Aorta (tissue), 5 donors: ENCODE measurements at regions not wholly inside any gene's neighbourhood (a gene's known extent, or its start where the extent isn't known, plus 50 kb on each side); places are given as distances from the start of the nearest gene placed in this dataset.

Source experiments
- ATAC-seq: fragments of 200-7000 bp; cut with Tn5 transposase; one replicate; pipeline ENCODE4 v1.9.1; 2022; ENCODE audit warnings: moderate library complexity; ENCODE audit not compliant: low FRiP score
- DNase-seq, 2 donors: peaks; one replicate each; pipeline ENCODE4 v3.0.0-alpha.2; 2020
- H3K27ac ChIP-seq, 2 donors: one replicate each; pipeline ENCODE4 v1.5.1; 2013; ENCODE audit warnings: low read length in 2 of 2, mild to moderate bottlenecking in 2 of 2, moderate library complexity in 2 of 2, control low read depth in 1 of 2, inconsistent platforms in 1 of 2, low read depth in 1 of 2
- H3K27me3 ChIP-seq, 2 donors: one replicate each; pipeline ENCODE4 v1.6.1; 2013; ENCODE audit warnings: control low read depth in 1 of 2, low read length in 1 of 2, mild to moderate bottlenecking in 1 of 2, moderate library complexity in 1 of 2; ENCODE audit not compliant: insufficient read depth in 2 of 2, control insufficient read depth in 1 of 2
- H3K36me3 ChIP-seq, 2 donors: one replicate each; pipeline ENCODE4 v1.6.1; 2013; ENCODE audit warnings: control low read depth in 1 of 2, low read length in 1 of 2, mild to moderate bottlenecking in 1 of 2; ENCODE audit not compliant: insufficient read depth in 2 of 2, control insufficient read depth in 1 of 2
- H3K4me1 ChIP-seq, 2 donors: one replicate each; pipeline ENCODE4 v1.6.1; 2013; ENCODE audit warnings: low read length in 2 of 2, control low read depth in 1 of 2, mild to moderate bottlenecking in 1 of 2, moderate library complexity in 1 of 2; ENCODE audit not compliant: insufficient read depth in 2 of 2, control insufficient read depth in 1 of 2
- H3K4me3 ChIP-seq, 2 donors: one replicate each; pipeline ENCODE4 v1.5.1; 2013; ENCODE audit warnings: low read length in 2 of 2, control low read depth in 1 of 2, mild to moderate bottlenecking in 1 of 2
- H3K9me3 ChIP-seq: one replicate; pipeline ENCODE4 v1.6.1; 2013; ENCODE audit warnings: mild to moderate bottlenecking, low read length; ENCODE audit not compliant: control insufficient read depth
- WGBS, 2 donors: extraction: QIAGEN DNeasy Blood & Tissue Kit; methylation state at CpG; one replicate each; pipeline ENCODE4 v1.1.7; 2013; 5-methylcytosine and 5-hydroxymethylcytosine counted together
- intact Hi-C, 2 donors: fragments of 100-400 bp; cut with DNase I; formaldehyde crosslinking; loops; one replicate each; pipeline versions ENCODE4 v1.14.2 to v1.15.0; 2022
- donor health status: healthy with polysubstance abuse.
- donor health status: Bipolar disorder and iron deficiency.
- donor health status: DM: no; HTN: no; CAD: no.
- donor health status: DM: no; HTN: no; CAD: no.
- donor health status: DM: yes; HTN: yes; CAD: no.

DNA sequence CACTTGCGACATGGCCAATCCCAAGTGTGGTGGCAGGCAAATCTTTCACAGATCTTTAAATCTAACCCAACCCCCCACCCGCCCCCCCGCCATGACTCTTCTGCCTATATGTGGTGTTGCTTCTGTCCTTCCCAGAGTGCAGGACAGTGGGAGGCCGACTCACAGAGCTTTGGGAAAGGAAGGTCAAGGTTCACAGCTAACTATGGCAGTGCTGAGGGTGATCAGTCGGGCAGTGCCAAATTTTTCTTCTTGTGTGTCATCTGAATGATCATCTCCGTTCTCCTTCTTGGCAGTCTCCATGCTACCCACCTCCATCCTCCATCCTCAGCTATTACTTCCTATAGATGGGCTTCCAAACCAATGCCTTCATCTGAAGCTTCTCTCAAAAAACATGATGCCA, 129.0 kb upstream of the NFIB start:
- Histone ChIP-seq H3K27me3 (no peaks in the 10 kb centered on the region), H3K9me3 (no peaks in the 10 kb centered on the region), H3K36me3 (no peaks in the 10 kb centered on the region), H3K27ac (no peak overlapping the region), H3K4me3 (no peak overlapping the region), H3K4me1 (no peaks in the 10 kb centered on the region)
- ATAC-seq (no peak), DNase-seq (no peak)
- WGBS, 2 donors, result 94 to 95% methylated on average over 6 of the region's 6 CpGs
- intact Hi-C loops, result no loop called here

DNA sequence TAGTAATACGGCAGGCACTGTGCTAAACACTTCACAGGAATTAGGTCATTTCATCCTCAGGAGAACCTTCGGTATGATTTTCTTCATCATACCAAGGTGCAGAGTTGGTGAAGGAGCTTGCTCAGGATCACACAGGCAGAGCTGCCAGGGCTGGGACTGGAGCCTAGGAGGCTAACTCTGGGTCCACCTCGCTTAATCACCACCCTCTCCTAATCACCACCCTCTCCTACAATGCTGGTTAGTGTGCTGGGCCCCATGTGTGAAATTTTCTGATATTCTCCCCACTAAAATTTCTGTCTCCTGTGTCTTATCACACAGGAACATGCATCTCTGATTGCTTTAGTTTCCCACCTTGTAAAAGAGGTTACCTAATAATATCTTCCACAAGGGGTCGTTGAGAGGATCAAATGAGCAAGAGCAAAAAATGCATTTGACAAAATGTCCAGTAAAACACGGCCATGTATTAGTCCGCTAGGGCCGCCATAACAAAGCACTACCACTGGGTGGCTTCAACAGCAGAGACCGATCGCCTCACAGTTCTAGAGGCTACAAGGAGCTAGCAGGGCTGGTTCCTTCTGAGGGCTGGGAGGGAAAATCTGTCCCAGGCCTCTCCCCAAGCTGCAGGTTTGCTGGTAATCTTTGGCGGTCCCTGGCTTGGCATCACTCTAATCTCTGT, 128.2 kb upstream of the NFIB start:
- DNase-seq, result no peak
- Histone ChIP-seq H3K4me3 (no peak overlapping the region), H3K9me3 (no peaks in the 10 kb centered on the region), H3K4me1 (no peaks in the 10 kb centered on the region), H3K36me3 (no peaks in the 10 kb centered on the region), H3K27ac (no peak overlapping the region), H3K27me3 (no peaks in the 10 kb centered on the region)
- intact Hi-C loops, result no loop called here
- no peak for ATAC-seq
- 90 to 91% methylated on average over 10 of the region's 10 CpGs for WGBS, 2 donors

DNA sequence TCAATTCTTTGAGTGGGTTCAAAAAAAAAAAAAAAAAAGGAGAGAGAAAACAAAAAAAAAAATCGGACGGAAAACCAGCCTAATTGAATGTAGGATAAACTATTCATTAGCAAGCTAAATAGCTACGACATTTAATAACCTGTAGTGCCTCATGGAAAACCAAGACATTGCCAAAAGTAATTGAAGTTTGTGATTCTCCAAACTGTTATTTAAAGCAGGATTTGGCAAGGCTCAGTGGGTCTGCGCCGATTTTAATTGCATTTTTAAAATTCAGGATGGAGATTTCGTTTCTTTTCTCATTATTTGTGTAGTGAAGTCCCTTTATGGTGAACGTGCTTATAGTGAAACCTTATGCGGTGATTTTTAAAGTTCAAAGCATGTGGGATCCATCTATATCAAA, 127.2 kb upstream of the NFIB start:
- WGBS, 2 donors, result 85% methylated on average over 8 of the region's 8 CpGs
- Histone ChIP-seq H3K4me1 (no peaks in the 10 kb centered on the region), H3K36me3 (no peaks in the 10 kb centered on the region), H3K4me3 (no peak overlapping the region), H3K27ac (no peak overlapping the region), H3K27me3 (no peaks in the 10 kb centered on the region), H3K9me3 (no peaks in the 10 kb centered on the region)
- no peak for DNase-seq
- no peak for ATAC-seq
- intact Hi-C loops, result no loop called here

DNA sequence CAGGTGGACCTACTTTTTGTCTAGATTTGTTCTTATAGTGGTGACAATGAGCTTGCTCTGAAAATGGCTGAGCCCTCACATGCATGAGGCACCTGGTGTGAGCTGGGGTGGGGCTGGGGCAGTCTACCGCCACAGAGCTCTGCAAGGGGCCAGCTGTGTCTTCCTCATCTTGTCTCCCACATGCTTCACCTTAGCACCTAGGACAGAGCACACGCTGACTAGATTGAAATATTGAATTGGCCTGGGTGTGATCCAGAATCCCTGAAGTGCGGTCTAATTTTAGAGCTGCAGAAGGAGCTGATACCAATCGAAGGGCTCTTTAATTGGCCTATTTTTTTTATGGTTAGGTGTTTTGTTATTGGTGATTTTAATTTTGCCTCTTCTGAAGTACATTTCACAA, 126.1 kb upstream of the NFIB start:
- intact Hi-C loops, result no loop called here
- peaks cover 0 to 3% of the 10 kb centered on the region in 2 donors for H3K4me1 ChIP-seq
- 90 to 91% methylated on average over 4 of the region's 4 CpGs for WGBS, 2 donors
- no peak overlapping the region for H3K4me3 ChIP-seq
- H3K27me3 ChIP-seq, result no peaks in the 10 kb centered on the region
- ATAC-seq (no peak), DNase-seq (no peak)
- H3K36me3 ChIP-seq, result no peaks in the 10 kb centered on the region
- no peaks in the 10 kb centered on the region for H3K9me3 ChIP-seq
- H3K27ac ChIP-seq, result no peak overlapping the region

DNA sequence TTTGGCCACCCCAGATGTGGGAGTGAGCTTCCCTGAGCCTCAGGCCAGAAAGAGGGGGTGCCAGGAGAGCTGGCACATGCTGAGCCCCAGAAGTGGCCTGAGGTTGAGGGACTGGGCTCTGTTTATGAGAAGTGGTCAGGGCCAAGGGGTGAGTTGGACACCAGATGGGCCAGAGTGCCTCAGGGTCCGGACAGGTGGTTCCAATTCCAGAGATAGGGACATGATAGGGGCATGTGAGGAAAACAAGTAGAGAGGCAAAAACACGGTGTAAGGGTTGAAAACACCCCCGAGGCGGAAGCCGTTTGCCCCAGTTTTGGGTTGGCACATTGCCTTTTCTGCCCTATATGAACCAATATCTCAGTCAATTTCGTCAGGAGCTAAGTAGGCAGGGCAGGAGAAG, 125.6 kb upstream of the NFIB start:
- Histone ChIP-seq H3K27ac (no peak overlapping the region), H3K27me3 (no peaks in the 10 kb centered on the region), H3K4me1 (peaks cover 0 to 3% of the 10 kb centered on the region in 2 donors), H3K9me3 (no peaks in the 10 kb centered on the region), H3K4me3 (no peak overlapping the region), H3K36me3 (no peaks in the 10 kb centered on the region)
- DNase-seq (no peak), ATAC-seq (no peak)
- intact Hi-C loops, result loop anchor here in 1 of 2 donors (10.0 kb wide), 1 partner anchor 1405 kb away; no protein-coding TSS in a partner anchor
- WGBS, 2 donors, result 86 to 87% methylated on average over 6 of the region's 6 CpGs

- intact Hi-C loops, result loop anchor here in 1 of 2 donors (10.0 kb wide), 1 partner anchor 1404 kb away; no protein-coding TSS in a partner anchor
- Histone ChIP-seq H3K9me3 (no peaks in the 10 kb centered on the region), H3K27ac (no peak overlapping the region), H3K36me3 (no peaks in the 10 kb centered on the region), H3K4me3 (no peak overlapping the region), H3K27me3 (no peaks in the 10 kb centered on the region), H3K4me1 (peaks cover 2 to 5% of the 10 kb centered on the region in 2 donors)
- WGBS, 2 donors, result 85 to 93% methylated on average over 17 of the region's 17 CpGs
- DNase-seq, result no peak
- ATAC-seq, result no peak
These were observed 124.5 kb upstream of the NFIB start for GRCh38 chr9:14438232-14439021.

DNA sequence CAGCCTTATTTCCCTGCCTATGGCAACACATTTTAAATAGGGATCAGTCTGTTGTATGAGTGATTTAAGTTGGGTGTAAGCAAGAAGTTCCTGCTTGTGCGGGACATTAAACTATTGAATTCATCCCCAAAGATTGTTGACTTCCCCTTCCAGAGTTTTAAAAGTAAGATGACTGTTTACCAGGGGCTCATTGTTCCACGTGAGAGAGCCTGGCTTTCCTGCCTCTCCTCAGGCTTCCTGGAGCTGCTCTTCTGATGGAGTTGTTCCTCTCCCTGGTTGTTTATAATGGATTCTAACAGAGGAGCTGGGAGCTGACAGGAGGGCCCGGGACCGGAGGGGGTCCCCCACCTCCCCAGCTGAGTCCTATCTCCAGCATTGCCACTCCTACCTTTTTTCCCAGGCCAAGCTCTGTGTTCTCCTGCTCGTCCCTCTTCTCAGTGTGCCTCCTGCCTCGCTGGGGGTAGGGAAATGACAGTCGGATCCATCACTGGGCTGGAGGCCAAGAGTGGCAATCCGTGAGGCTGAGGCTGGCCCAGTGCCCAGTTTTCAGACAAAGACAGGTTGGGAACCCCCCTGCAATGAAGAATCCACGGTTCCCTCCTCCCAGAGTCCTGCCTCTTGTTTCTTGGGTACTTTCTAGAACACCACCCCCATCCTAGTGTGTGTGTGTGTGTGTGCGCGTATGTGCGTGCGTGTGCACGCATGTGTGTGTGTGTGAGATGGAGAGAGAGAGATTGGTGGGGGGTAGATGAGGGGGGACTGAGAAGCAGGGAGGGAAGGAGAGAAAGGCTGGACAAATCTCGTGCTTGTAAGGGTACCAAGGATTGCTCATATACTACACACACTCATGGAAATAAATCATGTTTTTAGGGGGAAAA, 123.7 kb upstream of the NFIB start:
- intact Hi-C loops, result loop anchor here in 1 of 2 donors (10.0 kb wide), 1 partner anchor 1403 kb away; no protein-coding TSS in a partner anchor
- DNase-seq, result no peak
- no peak for ATAC-seq
- Histone ChIP-seq H3K9me3 (no peaks in the 10 kb centered on the region), H3K4me1 (peaks cover 2 to 5% of the 10 kb centered on the region in 2 donors), H3K27me3 (no peaks in the 10 kb centered on the region), H3K4me3 (no peak overlapping the region), H3K27ac (no peak overlapping the region), H3K36me3 (no peaks in the 10 kb centered on the region)
- 50 to 54% methylated on average over 14 to 15 of the region's 15 CpGs for WGBS, 2 donors

GRCh38 chr9:14435871-14436270, 121.9 kb upstream of the NFIB start:
- WGBS, 2 donors, result 89 to 92% methylated on average over 2 of the region's 2 CpGs
- no peak overlapping the region for H3K27ac ChIP-seq
- no peaks in the 10 kb centered on the region for H3K9me3 ChIP-seq
- intact Hi-C loops, result loop anchor here in 1 of 2 donors (10.0 kb wide), 1 partner anchor 1401 kb away; no protein-coding TSS in a partner anchor
- ATAC-seq, result no peak
- DNase-seq, result no peak
- H3K4me3 ChIP-seq, result no peak overlapping the region
- H3K36me3 ChIP-seq, result no peaks in the 10 kb centered on the region
- H3K4me1 ChIP-seq, result peaks cover 2 to 5% of the 10 kb centered on the region in 2 donors
- H3K27me3 ChIP-seq, result no peaks in the 10 kb centered on the region
